Epithelial cell of esophagus (primary cell): ENCODE measurements at regions not wholly inside any gene's neighbourhood (a gene's known extent, or its start where the extent isn't known, plus 50 kb on each side); places are given as distances from the start of the nearest gene placed in this dataset.

Experiments
- DNase-seq: peaks from one replicate; pipeline ENCODE4 v3.0.0; 2010; ENCODE audit warnings: low read depth
- H3K4me3 ChIP-seq: 2 replicates; pipeline ENCODE4 v1.5.1; 2011; ENCODE audit warnings: mild to moderate bottlenecking, low read length, control low read depth
- CTCF ChIP-seq: IDR thresholded peaks from 2 replicates; pipeline ENCODE4 v1.5.1; 2011; ENCODE audit warnings: low read depth, mild to moderate bottlenecking, low read length, control low read depth, inconsistent platforms; ENCODE audit not compliant: insufficient read depth; ENCODE audit errors: missing control alignments

DNA sequence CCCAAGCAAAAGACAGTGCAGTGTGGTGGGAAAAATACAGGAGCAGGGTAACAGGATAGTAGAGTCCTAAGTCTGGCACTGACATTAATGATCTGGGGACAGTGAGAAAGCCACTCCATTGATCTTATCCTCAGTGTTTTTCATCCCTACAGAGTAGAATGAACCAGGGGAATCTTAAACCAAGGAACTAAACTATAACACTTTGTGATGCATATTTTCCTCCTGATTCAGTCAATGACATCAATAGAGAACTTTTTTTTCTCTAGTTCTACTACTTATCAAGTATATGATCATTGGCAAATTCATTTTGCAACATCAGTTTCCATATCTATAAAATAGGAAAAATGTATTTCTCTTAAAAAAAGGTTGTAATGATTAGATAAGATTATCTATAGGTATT, 151.1 kb downstream of the TMEM26 start:
- H3K4me3 ChIP-seq = no peak overlapping the region
- DNase-seq = no peak
- no peak for TF ChIP-seq CTCF

DNA sequence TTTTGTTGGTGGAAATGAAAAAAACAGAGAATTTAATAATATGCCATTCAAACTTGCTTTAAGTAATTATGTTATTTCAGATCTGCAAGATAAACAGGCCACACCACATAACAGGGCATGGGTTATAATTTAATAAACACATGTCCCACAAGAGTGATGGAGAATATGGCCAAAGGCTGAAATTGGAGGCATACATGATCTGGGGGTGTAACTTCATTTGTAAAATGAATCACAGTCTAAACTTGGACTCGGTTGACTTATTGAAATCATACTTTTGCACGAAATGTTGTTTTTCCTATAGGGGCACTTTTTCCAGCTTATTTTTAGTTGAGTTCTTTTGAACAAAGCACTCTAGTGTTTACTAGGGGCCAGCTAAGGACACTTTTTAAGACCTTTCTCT, 151.6 kb downstream of the TMEM26 start:
- no peak for DNase-seq
- TF ChIP-seq CTCF = no peak
- H3K4me3 ChIP-seq = no peak overlapping the region

GRCh38 chr10:61299841-61300240, 153.3 kb downstream of the TMEM26 start:
- no peak for TF ChIP-seq CTCF
- DNase-seq = no peak
- no peak overlapping the region for H3K4me3 ChIP-seq

- TF ChIP-seq CTCF = no peak
- H3K4me3 ChIP-seq = no peak overlapping the region
- no peak for DNase-seq
Observed at GRCh38 chr10:61299156-61299555, 154.0 kb downstream of the TMEM26 start.

GRCh38 chr10:61298194-61298593, 155.0 kb downstream of the TMEM26 start:
- DNase-seq = no peak
- TF ChIP-seq CTCF = no peak
- no peak overlapping the region for H3K4me3 ChIP-seq

GRCh38 chr10:61296161-61296560, 157.0 kb downstream of the TMEM26 start:
- DNase-seq = no peak
- no peak overlapping the region for H3K4me3 ChIP-seq
- no peak for TF ChIP-seq CTCF

GRCh38 chr10:61294131-61294530, 159.1 kb downstream of the TMEM26 start:
- no peak for TF ChIP-seq CTCF
- DNase-seq = no peak
- no peak overlapping the region for H3K4me3 ChIP-seq
